NT2/D1 (cell line): ENCODE measurements at regions not wholly inside any gene's neighbourhood (a gene's known extent, or its start where the extent isn't known, plus 50 kb on each side); places are given as distances from the start of the nearest gene placed in this dataset.

ENCODE experiments used
- DNase-seq: peaks from one replicate; pipeline ENCODE4 v3.0.0-alpha.2; 2011; ENCODE audit warnings: low read depth, low spot score
- H3K27me3 ChIP-seq: 2 replicates; pipeline ENCODE4 v1.6.0; 2011; ENCODE audit warnings: mild to moderate bottlenecking; ENCODE audit not compliant: insufficient read length, insufficient read depth
- H3K36me3 ChIP-seq: 2 replicates; pipeline ENCODE4 v1.6.1; 2011; ENCODE audit warnings: mild to moderate bottlenecking, low read length, mixed read lengths; ENCODE audit not compliant: insufficient read depth, insufficient read length
- H3K4me1 ChIP-seq: 2 replicates; pipeline ENCODE4 v1.5.1; 2011; ENCODE audit not compliant: insufficient read depth, insufficient read length
- H3K4me3 ChIP-seq: 2 replicates; pipeline ENCODE4 v1.5.1; 2011; ENCODE audit warnings: low read depth; ENCODE audit not compliant: insufficient read length
- H3K9ac ChIP-seq: 2 replicates; pipeline ENCODE4 v1.6.0; 2011; ENCODE audit warnings: low read depth; ENCODE audit not compliant: insufficient read length
- H3K9me3 ChIP-seq: 2 replicates; pipeline ENCODE4 v1.5.1; 2011; ENCODE audit warnings: mild to moderate bottlenecking, low read length; ENCODE audit not compliant: insufficient read depth
- SUZ12 ChIP-seq: IDR thresholded peaks from 2 replicates; pipeline ENCODE4 v1.6.1; 2011; ENCODE audit not compliant: insufficient read length, insufficient read depth; ENCODE audit errors: extremely low read depth
- YY1 ChIP-seq: IDR thresholded peaks from 2 replicates; pipeline ENCODE4 v1.6.1; 2011; ENCODE audit not compliant: insufficient read length, insufficient read depth
- ZNF274 ChIP-seq: IDR thresholded peaks from 2 replicates; pipeline ENCODE4 v1.6.1; 2011; ENCODE audit warnings: mild to moderate bottlenecking, low read depth, low read length

GRCh38 chr14:85310491-85311272 lies 219.3 kb upstream of the FLRT2 start:
- no peak for DNase-seq
- no peaks in the 10 kb centered on the region for H3K4me1 ChIP-seq
- H3K9ac ChIP-seq = no peak overlapping the region
- TF ChIP-seq SUZ12 (no peak), ZNF274 (no peak), YY1 (no peak)
- H3K36me3 ChIP-seq = no peaks in the 10 kb centered on the region
- H3K4me3 ChIP-seq = no peak overlapping the region
- H3K27me3 ChIP-seq = no peaks in the 10 kb centered on the region
- H3K9me3 ChIP-seq = no peaks in the 10 kb centered on the region

- Histone ChIP-seq H3K27me3 (no peaks in the 10 kb centered on the region), H3K4me1 (no peaks in the 10 kb centered on the region), H3K36me3 (no peaks in the 10 kb centered on the region), H3K9ac (no peak overlapping the region), H3K9me3 (no peaks in the 10 kb centered on the region), H3K4me3 (no peak overlapping the region)
- no peak for TF ChIP-seq SUZ12
- no peak for TF ChIP-seq ZNF274
- no peak for TF ChIP-seq YY1
- DNase-seq = no peak
Observed at GRCh38 chr14:85313560-85314207, 216.3 kb upstream of the FLRT2 start.

DNA sequence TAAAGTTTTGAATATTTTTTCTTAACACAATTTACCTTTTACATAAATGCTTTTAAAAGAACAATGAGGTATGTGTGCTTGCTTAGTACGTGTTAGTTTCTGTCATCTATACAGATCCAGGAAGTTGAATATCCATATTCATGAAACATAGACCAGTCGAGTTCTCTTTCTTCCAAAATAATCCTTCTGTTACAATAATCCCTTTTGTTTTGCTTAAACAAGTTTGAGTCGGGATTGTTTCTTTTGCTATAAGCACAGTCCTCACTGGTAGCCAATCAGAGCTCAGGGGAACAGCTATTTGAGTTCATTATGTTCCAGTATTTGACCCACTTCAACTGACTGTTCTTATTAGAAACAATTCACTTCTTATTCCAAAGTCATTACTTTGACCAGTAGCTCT lies 214.7 kb upstream of the FLRT2 start:
- H3K4me3 ChIP-seq = no peak overlapping the region
- H3K36me3 ChIP-seq = no peaks in the 10 kb centered on the region
- H3K27me3 ChIP-seq = no peaks in the 10 kb centered on the region
- no peaks in the 10 kb centered on the region for H3K4me1 ChIP-seq
- no peak for DNase-seq
- no peak for TF ChIP-seq YY1
- TF ChIP-seq SUZ12 = no peak
- TF ChIP-seq ZNF274 = no peak
- no peak overlapping the region for H3K9ac ChIP-seq
- H3K9me3 ChIP-seq = no peaks in the 10 kb centered on the region

GRCh38 chr14:85315733-85316290 lies 214.1 kb upstream of the FLRT2 start:
- H3K27me3 ChIP-seq = no peaks in the 10 kb centered on the region
- no peaks in the 10 kb centered on the region for H3K4me1 ChIP-seq
- no peak overlapping the region for H3K4me3 ChIP-seq
- H3K36me3 ChIP-seq = no peaks in the 10 kb centered on the region
- H3K9ac ChIP-seq = no peak overlapping the region
- TF ChIP-seq SUZ12 (no peak), YY1 (no peak), ZNF274 (no peak)
- DNase-seq = no peak
- no peaks in the 10 kb centered on the region for H3K9me3 ChIP-seq

DNA sequence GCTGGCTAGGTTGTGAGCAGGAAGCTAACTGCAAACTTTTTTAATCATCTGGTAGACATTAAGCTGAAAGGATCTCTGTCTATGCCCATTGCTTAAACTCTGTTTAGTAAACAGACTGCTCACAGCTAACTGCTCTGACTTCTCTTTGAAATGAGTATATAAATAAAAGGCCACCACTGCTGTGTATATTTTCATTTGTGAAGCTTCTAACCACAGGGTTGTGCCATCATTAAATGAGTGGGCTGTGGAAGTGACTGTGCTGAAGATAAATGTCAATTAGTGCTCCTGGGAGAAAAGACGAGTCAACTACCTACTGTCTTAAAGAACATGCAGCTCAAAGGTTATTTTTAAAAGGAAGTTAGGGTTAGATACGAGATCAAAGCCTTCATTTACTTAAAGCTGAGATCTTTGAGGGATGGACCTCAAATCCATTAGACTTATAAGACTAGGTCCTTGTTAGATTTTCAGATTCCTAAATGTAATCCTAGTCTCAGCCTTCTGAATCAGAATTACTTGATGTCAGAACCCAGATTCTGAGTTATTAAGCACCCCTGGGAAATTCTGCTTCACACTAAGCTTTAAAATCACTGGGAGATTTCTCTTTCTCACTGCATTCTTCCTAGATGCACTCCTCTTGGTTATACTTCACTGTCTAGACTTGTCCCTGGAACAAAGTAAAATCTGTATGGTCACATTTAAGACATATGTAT lies 213.1 kb upstream of the FLRT2 start:
- Histone ChIP-seq H3K4me1 (no peaks in the 10 kb centered on the region), H3K36me3 (no peaks in the 10 kb centered on the region), H3K9ac (no peak overlapping the region), H3K27me3 (no peaks in the 10 kb centered on the region), H3K4me3 (no peak overlapping the region), H3K9me3 (peaks cover 8% of the 10 kb centered on the region; the same call in 1 of the 2 replicates)
- TF ChIP-seq ZNF274 = no peak
- DNase-seq = no peak

- Histone ChIP-seq H3K4me3 (no peak overlapping the region), H3K9ac (no peak overlapping the region), H3K9me3 (peaks cover 8% of the 10 kb centered on the region; the same call in 1 of the 2 replicates), H3K27me3 (no peaks in the 10 kb centered on the region), H3K36me3 (no peaks in the 10 kb centered on the region), H3K4me1 (no peaks in the 10 kb centered on the region)
- TF ChIP-seq ZNF274 (no peak), SUZ12 (no peak), YY1 (no peak)
- no peak for DNase-seq
Observed at GRCh38 chr14:85317491-85318021, 212.4 kb upstream of the FLRT2 start.

GRCh38 chr14:85319101-85319500 lies 210.8 kb upstream of the FLRT2 start:
- Histone ChIP-seq H3K9ac (no peak overlapping the region), H3K27me3 (no peaks in the 10 kb centered on the region), H3K9me3 (peaks cover 8% of the 10 kb centered on the region; the same call in 1 of the 2 replicates), H3K36me3 (no peaks in the 10 kb centered on the region), H3K4me1 (no peaks in the 10 kb centered on the region), H3K4me3 (no peak overlapping the region)
- TF ChIP-seq SUZ12 (no peak), YY1 (no peak), ZNF274 (no peak)
- no peak for DNase-seq
